ENCODE measurements at regions not wholly inside any gene's neighbourhood (a gene's known extent, or its start where the extent isn't known, plus 50 kb on each side); places are given as distances from the start of the nearest gene placed in this dataset.

GRCh38 chr1:38132681-38133080 is 86.1 kb upstream of the POU3F1 start:
- CTCF ChIA-PET: interaction anchor here (0.7 kb wide), 1 partner anchor 102 kb away, joined by 3 read pairs; no protein-coding TSS in a partner anchor
- POLR2A ChIA-PET: no interaction called here
- H2AFZ ChIP-seq (ENCODE audit: low read depth, low read length): no peak overlapping the region
- no peak overlapping the region for H3K4me3 ChIP-seq (replicated peaks in 1 of 3; ENCODE audit: insufficient read depth in 1 of 3, low read depth in 1 of 3, low read length in 3 of 3)
- H3K9ac ChIP-seq (replicated peaks; ENCODE audit: extremely low read depth, insufficient read depth, low read length): no peak overlapping the region
- peaks cover 0 to 8% of the 10 kb centered on the region in 2 experiments for H3K27me3 ChIP-seq (ENCODE audit: control insufficient read depth in 2 of 2, insufficient read depth in 2 of 2, low read length in 2 of 2)
- no peaks in the 10 kb centered on the region for H4K20me1 ChIP-seq (replicated peaks; ENCODE audit: control insufficient read depth, extremely low read depth, insufficient read depth, low read length)
- H3K27ac ChIP-seq (ENCODE audit: insufficient read depth, low read depth, low read length): no peak overlapping the region
- H3K9me3 ChIP-seq (replicated peaks; ENCODE audit: control insufficient read depth, insufficient read depth, low read length): no peaks in the 10 kb centered on the region
- no peak overlapping the region for H3K4me2 ChIP-seq (ENCODE audit: insufficient read depth, low read length)
- DNase-seq (ENCODE audit: low read depth, low spot score) (no peak), FAIRE-seq (no peak)
- H3K36me3 ChIP-seq (ENCODE audit: control insufficient read depth in 2 of 2, extremely low read depth in 1 of 2, insufficient read depth in 2 of 2, low read length in 2 of 2): no peaks in the 10 kb centered on the region
- H3K9me1 ChIP-seq (replicated peaks; ENCODE audit: control insufficient read depth, extremely low read depth, insufficient read depth, low read length): no peaks in the 10 kb centered on the region
- no peaks in the 10 kb centered on the region for H3K4me1 ChIP-seq (ENCODE audit: control insufficient read depth, extremely low read depth, insufficient read depth, low read length)
- TF ChIP-seq MYC (IDR thresholded peaks at IDR 0.05; ENCODE audit: low read depth, low read length) (no peak), FOS (IDR thresholded peaks at IDR 0.05; ENCODE audit: borderline replicate concordance, insufficient read depth, low read length) (no peak), POLR2AphosphoS5 (IDR thresholded peaks at IDR 0.05; ENCODE audit: insufficient read depth, low read depth, low read length) (no peak), JUN (IDR thresholded peaks at IDR 0.05; ENCODE audit: borderline replicate concordance, insufficient read depth, insufficient read length, low read depth) (no peak), MAX (IDR thresholded peaks at IDR 0.05; ENCODE audit: insufficient read depth, insufficient read length) (no peak), CTCF (IDR thresholded peaks at IDR 0.05; ENCODE audit: extremely low read depth in 1 of 2, insufficient read depth in 1 of 2, low read depth in 1 of 2, low read length in 2 of 2) (no peak), POLR2A (IDR thresholded peaks at IDR 0.05; ENCODE audit: low read depth, low read length) (no peak), EZH2 (IDR thresholded peaks at IDR 0.05; ENCODE audit: borderline replicate concordance, low read depth, low read length, severe bottlenecking) (no peak), GATA2 (IDR thresholded peaks at IDR 0.05; ENCODE audit: insufficient read depth, insufficient read length, low read depth, low read length) (no peak)
- dilution Hi-C loops (cut with MboI; ENCODE audit: extremely low pct_ligation_motif_present, low sequenced_read_pairs) (no loop called here), intact Hi-C loops (cut with micrococcal nuclease) (no loop called here)
- no TSS peak for BruUV-seq (replicated peaks)
- H3K79me2 ChIP-seq (ENCODE audit: control insufficient read depth, insufficient read depth, low read length): no peaks in the 10 kb centered on the region
